WTC11 (cell line): ENCODE measurements at regions not wholly inside any gene's neighbourhood (a gene's known extent, or its start where the extent isn't known, plus 50 kb on each side); places are given as distances from the start of the nearest gene placed in this dataset.

Experiments used
- ATAC-seq: fragments of 200-7000 bp; cut with Tn5 transposase; 2 replicates; pipeline ENCODE4 v1.10.0; 2021; ENCODE audit warnings: mild to moderate bottlenecking, moderate library complexity
- CTCF ChIA-PET: fragments of 300-600 bp; sonication (Branson Sonifier 250); formaldehyde crosslinking; loops from one replicate; lab custom pipeline; 2021; ENCODE audit warnings: antibody characterized with exemption; lab: Charles Lee
- POLR2A ChIA-PET: fragments of 350-600 bp; sonication (Branson Sonifier 250); formaldehyde crosslinking; loops from one replicate; lab custom pipeline; 2021; ENCODE audit warnings: antibody characterized with exemption; lab: Charles Lee
- DNase-seq: peaks from one replicate; pipeline ENCODE4 v3.0.0; 2021; ENCODE audit warnings: low spot score
- H3K27ac Mint-ChIP-seq: 2 replicates; pipeline ENCODE4 v1.8.0; 2021; ENCODE audit warnings: mixed read lengths
- H3K27me3 Mint-ChIP-seq: 2 replicates; pipeline ENCODE4 v1.8.0; 2021; ENCODE audit warnings: low read depth, mild to moderate bottlenecking, moderate library complexity, mixed read lengths
- H3K36me3 Mint-ChIP-seq: 2 replicates; pipeline ENCODE4 v1.8.0; 2021; ENCODE audit warnings: mixed read lengths
- H3K4me1 Mint-ChIP-seq: 2 replicates; pipeline ENCODE4 v1.8.0; 2022; ENCODE audit warnings: mixed read lengths
- H3K4me3 Mint-ChIP-seq: 2 replicates; pipeline ENCODE4 v1.8.0; 2021; ENCODE audit warnings: mild to moderate bottlenecking, moderate library complexity, mixed read lengths
- H3K9me3 Mint-ChIP-seq: 2 replicates; pipeline ENCODE4 v1.8.0; 2021; ENCODE audit warnings: mixed read lengths
- CREB1 ChIP-seq: sonication (generic); formaldehyde crosslinking; IDR thresholded peaks from 2 replicates; pipeline ENCODE4 v1.8.0; 2023; ENCODE audit warnings: mild to moderate bottlenecking, missing genetic modification reagents
- CREM ChIP-seq: sonication (generic); formaldehyde crosslinking; IDR thresholded peaks from 2 replicates; pipeline ENCODE4 v1.8.1; 2022; ENCODE audit warnings: mild to moderate bottlenecking, missing genetic modification reagents, moderate library complexity
- EMX1 ChIP-seq: fragments of 250-450 bp; sonication (Bioruptor Pico); IDR thresholded peaks from 2 replicates; pipeline ENCODE4 v1.8.0; 2021; ENCODE audit warnings: mild to moderate bottlenecking
- ESRRA ChIP-seq: sonication (generic); formaldehyde crosslinking; IDR thresholded peaks from 2 replicates; pipeline ENCODE4 v1.8.1; 2022; ENCODE audit warnings: mild to moderate bottlenecking, missing genetic modification reagents, borderline replicate concordance
- FOXK1 ChIP-seq: sonication (generic); formaldehyde crosslinking; IDR thresholded peaks from 2 replicates; pipeline ENCODE4 v1.8.0; 2022; ENCODE audit warnings: mild to moderate bottlenecking, moderate library complexity, missing genetic modification reagents
- FOXP1 ChIP-seq: sonication (generic); formaldehyde crosslinking; IDR thresholded peaks from 2 replicates; pipeline ENCODE4 v1.8.0; 2022; ENCODE audit warnings: missing genetic modification reagents, mild to moderate bottlenecking, moderate library complexity, borderline replicate concordance
- GRHL2 ChIP-seq: fragments of 250-450 bp; sonication (Bioruptor Pico); IDR thresholded peaks from 2 replicates; pipeline ENCODE4 v1.8.0; 2022; ENCODE audit warnings: mild to moderate bottlenecking, moderate library complexity; ENCODE audit not compliant: insufficient replicate concordance, severe bottlenecking
- HMGA2 ChIP-seq: fragments of 250-450 bp; sonication (Bioruptor Pico); IDR thresholded peaks from 2 replicates; pipeline ENCODE4 v1.4.0; 2021; ENCODE audit warnings: mild to moderate bottlenecking, moderate library complexity
- JUN ChIP-seq: sonication (generic); formaldehyde crosslinking; IDR thresholded peaks from 2 replicates; pipeline ENCODE4 v1.8.0; 2023; ENCODE audit warnings: mild to moderate bottlenecking, missing genetic modification reagents
- KAT7 ChIP-seq: sonication (generic); formaldehyde crosslinking; IDR thresholded peaks from 2 replicates; pipeline ENCODE4 v1.8.1; 2023; ENCODE audit warnings: missing genetic modification reagents, mild to moderate bottlenecking, borderline replicate concordance
- MYBL2 ChIP-seq: sonication (generic); formaldehyde crosslinking; IDR thresholded peaks from 2 replicates; pipeline ENCODE4 v1.8.1; 2023; ENCODE audit warnings: mild to moderate bottlenecking, moderate library complexity, missing genetic modification reagents
- NFYB ChIP-seq: sonication (generic); formaldehyde crosslinking; conservative IDR thresholded peaks from 2 replicates; pipeline ENCODE4 v1.8.0; 2022; ENCODE audit warnings: low read depth, missing genetic modification reagents
- SMAD3 ChIP-seq: sonication (generic); formaldehyde crosslinking; IDR thresholded peaks from 2 replicates; pipeline ENCODE4 v1.8.0; 2022; ENCODE audit warnings: missing genetic modification reagents, mild to moderate bottlenecking, borderline replicate concordance
- TEAD1 ChIP-seq: sonication (generic); formaldehyde crosslinking; IDR thresholded peaks from 2 replicates; pipeline ENCODE4 v1.8.0; 2022; ENCODE audit warnings: mild to moderate bottlenecking, missing genetic modification reagents
- TEAD4 ChIP-seq: sonication (generic); formaldehyde crosslinking; IDR thresholded peaks from 2 replicates; pipeline ENCODE4 v1.8.0; 2022; ENCODE audit warnings: mild to moderate bottlenecking, missing genetic modification reagents
- ZBTB21 ChIP-seq: sonication (generic); formaldehyde crosslinking; IDR thresholded peaks from 2 replicates; pipeline ENCODE4 v1.8.1; 2023; ENCODE audit warnings: mild to moderate bottlenecking, missing genetic modification reagents, borderline replicate concordance
- ZNF121 ChIP-seq: sonication (generic); formaldehyde crosslinking; IDR thresholded peaks from 2 replicates; pipeline ENCODE4 v1.8.0; 2023; ENCODE audit warnings: missing genetic modification reagents
- ZNF232 ChIP-seq: sonication (generic); formaldehyde crosslinking; IDR thresholded peaks from 2 replicates; pipeline ENCODE4 v1.8.0; 2022; ENCODE audit warnings: mild to moderate bottlenecking, missing genetic modification reagents
- ZNF317 ChIP-seq: sonication (generic); formaldehyde crosslinking; IDR thresholded peaks from 2 replicates; pipeline ENCODE4 v1.8.1; 2023; ENCODE audit warnings: low read depth, mild to moderate bottlenecking, moderate library complexity, missing genetic modification reagents, borderline replicate concordance
- ZNF671 ChIP-seq: fragments of 250-450 bp; sonication (Bioruptor Pico); IDR thresholded peaks from 2 replicates; pipeline ENCODE4 v1.8.0; 2021; ENCODE audit warnings: mild to moderate bottlenecking
- TF ChIP-seq, protein P1 (sequence below): sonication (generic); formaldehyde crosslinking; IDR thresholded peaks from 2 replicates; pipeline ENCODE4 v1.8.0; 2022; ENCODE audit warnings: mild to moderate bottlenecking, missing genetic modification reagents
- TF ChIP-seq, protein P2 (sequence below): sonication (generic); formaldehyde crosslinking; IDR thresholded peaks from 2 replicates; pipeline ENCODE4 v1.8.0; 2022; ENCODE audit warnings: missing genetic modification reagents
- TF ChIP-seq, protein P3 (sequence below): fragments of 200-600 bp; IDR thresholded peaks from 2 replicates; pipeline ENCODE4 v1.8.0; 2022; ENCODE audit warnings: antibody characterized with exemption
- TF ChIP-seq, protein P4 (sequence below): sonication (generic); formaldehyde crosslinking; IDR thresholded peaks from 2 replicates; pipeline ENCODE4 v1.8.1; 2023; ENCODE audit warnings: mild to moderate bottlenecking, missing genetic modification reagents
- TF ChIP-seq, protein P5 (sequence below): fragments of 250-450 bp; sonication (Bioruptor Pico); IDR thresholded peaks from 2 replicates; pipeline ENCODE4 v1.9.0; 2021; ENCODE audit warnings: moderate library complexity, mild to moderate bottlenecking, inconsistent platforms, borderline replicate concordance
- TF ChIP-seq, protein P6 (sequence below): fragments of 250-450 bp; sonication (Bioruptor Pico); IDR thresholded peaks from 2 replicates; pipeline ENCODE4 v1.9.0; 2021; ENCODE audit warnings: mild to moderate bottlenecking

DNA sequence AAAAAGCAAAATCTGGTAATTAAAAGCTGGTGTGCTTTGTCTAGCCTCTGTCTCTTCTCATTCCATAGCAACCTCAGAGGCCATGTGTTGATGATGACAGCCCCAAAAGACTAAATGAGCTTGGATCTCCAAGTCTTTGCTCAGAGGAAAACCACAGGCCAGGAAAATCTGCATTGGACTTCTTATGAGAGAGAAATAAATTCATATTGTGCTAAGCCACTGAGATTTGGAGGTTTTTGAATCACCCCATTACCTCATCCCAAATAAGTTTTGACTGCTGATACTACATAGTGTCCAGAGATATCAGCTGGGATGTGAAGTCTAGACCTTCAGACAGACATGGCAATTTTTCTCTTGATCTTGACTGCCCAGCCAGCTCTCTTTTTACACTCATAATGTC lies 178.6 kb upstream of the DIPK2B start:
- no peak overlapping the region for H3K27ac Mint-ChIP-seq
- ATAC-seq (no peak), DNase-seq (no peak)
- peaks cover 17% of the 10 kb centered on the region for H3K9me3 Mint-ChIP-seq
- H3K36me3 Mint-ChIP-seq = peaks cover 3% of the 10 kb centered on the region; the same call in 1 of the 2 replicates
- POLR2A ChIA-PET = no interaction called here
- H3K4me1 Mint-ChIP-seq = no peaks in the 10 kb centered on the region
- no peaks in the 10 kb centered on the region for H3K27me3 Mint-ChIP-seq
- TF ChIP-seq ZNF671 (CRISPR knock-in tag) = no peak
- TF ChIP-seq ZNF121 (CRISPR knock-in tag) = no peak
- TF ChIP-seq ZNF317 (CRISPR knock-in tag) = no peak
- TF ChIP-seq, protein P1, sequence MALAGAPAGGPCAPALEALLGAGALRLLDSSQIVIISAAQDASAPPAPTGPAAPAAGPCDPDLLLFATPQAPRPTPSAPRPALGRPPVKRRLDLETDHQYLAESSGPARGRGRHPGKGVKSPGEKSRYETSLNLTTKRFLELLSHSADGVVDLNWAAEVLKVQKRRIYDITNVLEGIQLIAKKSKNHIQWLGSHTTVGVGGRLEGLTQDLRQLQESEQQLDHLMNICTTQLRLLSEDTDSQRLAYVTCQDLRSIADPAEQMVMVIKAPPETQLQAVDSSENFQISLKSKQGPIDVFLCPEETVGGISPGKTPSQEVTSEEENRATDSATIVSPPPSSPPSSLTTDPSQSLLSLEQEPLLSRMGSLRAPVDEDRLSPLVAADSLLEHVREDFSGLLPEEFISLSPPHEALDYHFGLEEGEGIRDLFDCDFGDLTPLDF = no peak
- TF ChIP-seq, protein P2, sequence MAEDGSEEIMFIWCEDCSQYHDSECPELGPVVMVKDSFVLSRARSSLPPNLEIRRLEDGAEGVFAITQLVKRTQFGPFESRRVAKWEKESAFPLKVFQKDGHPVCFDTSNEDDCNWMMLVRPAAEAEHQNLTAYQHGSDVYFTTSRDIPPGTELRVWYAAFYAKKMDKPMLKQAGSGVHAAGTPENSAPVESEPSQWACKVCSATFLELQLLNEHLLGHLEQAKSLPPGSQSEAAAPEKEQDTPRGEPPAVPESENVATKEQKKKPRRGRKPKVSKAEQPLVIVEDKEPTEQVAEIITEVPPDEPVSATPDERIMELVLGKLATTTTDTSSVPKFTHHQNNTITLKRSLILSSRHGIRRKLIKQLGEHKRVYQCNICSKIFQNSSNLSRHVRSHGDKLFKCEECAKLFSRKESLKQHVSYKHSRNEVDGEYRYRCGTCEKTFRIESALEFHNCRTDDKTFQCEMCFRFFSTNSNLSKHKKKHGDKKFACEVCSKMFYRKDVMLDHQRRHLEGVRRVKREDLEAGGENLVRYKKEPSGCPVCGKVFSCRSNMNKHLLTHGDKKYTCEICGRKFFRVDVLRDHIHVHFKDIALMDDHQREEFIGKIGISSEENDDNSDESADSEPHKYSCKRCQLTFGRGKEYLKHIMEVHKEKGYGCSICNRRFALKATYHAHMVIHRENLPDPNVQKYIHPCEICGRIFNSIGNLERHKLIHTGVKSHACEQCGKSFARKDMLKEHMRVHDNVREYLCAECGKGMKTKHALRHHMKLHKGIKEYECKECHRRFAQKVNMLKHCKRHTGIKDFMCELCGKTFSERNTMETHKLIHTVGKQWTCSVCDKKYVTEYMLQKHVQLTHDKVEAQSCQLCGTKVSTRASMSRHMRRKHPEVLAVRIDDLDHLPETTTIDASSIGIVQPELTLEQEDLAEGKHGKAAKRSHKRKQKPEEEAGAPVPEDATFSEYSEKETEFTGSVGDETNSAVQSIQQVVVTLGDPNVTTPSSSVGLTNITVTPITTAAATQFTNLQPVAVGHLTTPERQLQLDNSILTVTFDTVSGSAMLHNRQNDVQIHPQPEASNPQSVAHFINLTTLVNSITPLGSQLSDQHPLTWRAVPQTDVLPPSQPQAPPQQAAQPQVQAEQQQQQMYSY (CRISPR knock-in tag) = no peak
- TF ChIP-seq ESRRA = no peak
- no peak for TF ChIP-seq ZNF232
- TF ChIP-seq EMX1 (CRISPR knock-in tag) = no peak
- TF ChIP-seq, protein P3, sequence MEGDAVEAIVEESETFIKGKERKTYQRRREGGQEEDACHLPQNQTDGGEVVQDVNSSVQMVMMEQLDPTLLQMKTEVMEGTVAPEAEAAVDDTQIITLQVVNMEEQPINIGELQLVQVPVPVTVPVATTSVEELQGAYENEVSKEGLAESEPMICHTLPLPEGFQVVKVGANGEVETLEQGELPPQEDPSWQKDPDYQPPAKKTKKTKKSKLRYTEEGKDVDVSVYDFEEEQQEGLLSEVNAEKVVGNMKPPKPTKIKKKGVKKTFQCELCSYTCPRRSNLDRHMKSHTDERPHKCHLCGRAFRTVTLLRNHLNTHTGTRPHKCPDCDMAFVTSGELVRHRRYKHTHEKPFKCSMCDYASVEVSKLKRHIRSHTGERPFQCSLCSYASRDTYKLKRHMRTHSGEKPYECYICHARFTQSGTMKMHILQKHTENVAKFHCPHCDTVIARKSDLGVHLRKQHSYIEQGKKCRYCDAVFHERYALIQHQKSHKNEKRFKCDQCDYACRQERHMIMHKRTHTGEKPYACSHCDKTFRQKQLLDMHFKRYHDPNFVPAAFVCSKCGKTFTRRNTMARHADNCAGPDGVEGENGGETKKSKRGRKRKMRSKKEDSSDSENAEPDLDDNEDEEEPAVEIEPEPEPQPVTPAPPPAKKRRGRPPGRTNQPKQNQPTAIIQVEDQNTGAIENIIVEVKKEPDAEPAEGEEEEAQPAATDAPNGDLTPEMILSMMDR = no peak
- TF ChIP-seq CREM (CRISPR knock-in tag) = no peak
- no peak for TF ChIP-seq JUN (CRISPR knock-in tag)
- TF ChIP-seq MYBL2 = no peak
- no peak for TF ChIP-seq SMAD3 (CRISPR knock-in tag)
- TF ChIP-seq CREB1 (CRISPR knock-in tag) = no peak
- no peak for TF ChIP-seq TEAD1
- no peak for TF ChIP-seq FOXP1 (CRISPR knock-in tag)
- no peak for TF ChIP-seq ZBTB21 (CRISPR knock-in tag)
- TF ChIP-seq HMGA2 (CRISPR knock-in tag) = no peak
- no peak for TF ChIP-seq FOXK1
- no peak overlapping the region for H3K4me3 Mint-ChIP-seq
- CTCF ChIA-PET = no interaction called here

DNA sequence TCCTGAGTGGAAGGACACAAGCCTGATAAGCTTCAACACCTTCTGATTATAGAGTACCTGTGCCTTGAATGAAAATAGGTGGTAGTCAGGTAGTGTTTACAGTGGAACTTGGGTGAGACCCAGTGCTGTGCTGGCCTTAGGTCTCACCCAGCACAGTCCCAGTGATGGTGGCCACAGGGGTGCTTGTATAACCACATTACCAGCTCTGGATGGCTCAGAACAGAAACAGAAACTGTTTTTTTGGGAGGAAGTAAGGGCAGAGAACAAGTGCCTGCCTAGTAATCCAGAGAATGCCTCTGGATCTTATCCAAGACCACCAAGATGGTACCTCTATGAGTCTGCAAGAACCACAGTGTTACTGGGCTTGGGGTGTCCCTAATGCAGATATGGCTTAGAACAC lies 171.5 kb upstream of the DIPK2B start:
- H3K4me1 Mint-ChIP-seq = no peaks in the 10 kb centered on the region
- ATAC-seq (no peak), DNase-seq (no peak)
- peaks cover 33% of the 10 kb centered on the region for H3K36me3 Mint-ChIP-seq
- H3K4me3 Mint-ChIP-seq = no peak overlapping the region
- H3K9me3 Mint-ChIP-seq = peaks cover 60% of the 10 kb centered on the region
- ChIA-PET POLR2A (no interaction called here), CTCF (no interaction called here)
- TF ChIP-seq KAT7 (CRISPR knock-in tag) = no peak
- TF ChIP-seq MYBL2 = no peak
- no peaks in the 10 kb centered on the region; the same call in 1 of the 2 replicates for H3K27me3 Mint-ChIP-seq
- H3K27ac Mint-ChIP-seq = no peak overlapping the region

DNA sequence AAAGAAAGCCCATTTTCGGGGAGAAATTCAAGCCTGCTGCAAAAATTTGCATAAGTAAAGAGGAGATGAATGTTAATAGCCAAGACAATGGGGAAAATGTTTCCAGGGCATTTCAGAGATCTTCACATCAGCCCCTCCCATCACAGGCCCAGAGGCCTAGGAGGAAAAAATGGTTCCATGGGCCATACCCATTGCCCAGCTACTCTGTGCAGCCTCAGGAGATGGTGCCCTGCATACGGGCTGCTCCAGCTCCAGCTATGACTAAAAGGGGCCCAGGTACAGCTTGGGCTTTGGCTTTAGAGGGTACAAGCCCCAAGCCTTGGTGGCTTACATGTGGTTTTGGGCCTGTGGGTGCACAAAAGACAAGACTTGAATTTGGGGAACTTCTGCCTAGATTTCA lies 168.0 kb upstream of the DIPK2B start:
- POLR2A ChIA-PET = no interaction called here
- no peaks in the 10 kb centered on the region; the same call in 1 of the 2 replicates for H3K27me3 Mint-ChIP-seq
- H3K4me3 Mint-ChIP-seq = no peak overlapping the region
- DNase-seq = no peak
- TF ChIP-seq GRHL2 (CRISPR knock-in tag) (no peak), TEAD1 (no peak), TEAD4 (no peak), NFYB (CRISPR knock-in tag) (no peak)
- TF ChIP-seq, protein P4, sequence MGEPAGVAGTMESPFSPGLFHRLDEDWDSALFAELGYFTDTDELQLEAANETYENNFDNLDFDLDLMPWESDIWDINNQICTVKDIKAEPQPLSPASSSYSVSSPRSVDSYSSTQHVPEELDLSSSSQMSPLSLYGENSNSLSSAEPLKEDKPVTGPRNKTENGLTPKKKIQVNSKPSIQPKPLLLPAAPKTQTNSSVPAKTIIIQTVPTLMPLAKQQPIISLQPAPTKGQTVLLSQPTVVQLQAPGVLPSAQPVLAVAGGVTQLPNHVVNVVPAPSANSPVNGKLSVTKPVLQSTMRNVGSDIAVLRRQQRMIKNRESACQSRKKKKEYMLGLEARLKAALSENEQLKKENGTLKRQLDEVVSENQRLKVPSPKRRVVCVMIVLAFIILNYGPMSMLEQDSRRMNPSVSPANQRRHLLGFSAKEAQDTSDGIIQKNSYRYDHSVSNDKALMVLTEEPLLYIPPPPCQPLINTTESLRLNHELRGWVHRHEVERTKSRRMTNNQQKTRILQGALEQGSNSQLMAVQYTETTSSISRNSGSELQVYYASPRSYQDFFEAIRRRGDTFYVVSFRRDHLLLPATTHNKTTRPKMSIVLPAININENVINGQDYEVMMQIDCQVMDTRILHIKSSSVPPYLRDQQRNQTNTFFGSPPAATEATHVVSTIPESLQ (CRISPR knock-in tag) = no peak
- TF ChIP-seq, protein P5, sequence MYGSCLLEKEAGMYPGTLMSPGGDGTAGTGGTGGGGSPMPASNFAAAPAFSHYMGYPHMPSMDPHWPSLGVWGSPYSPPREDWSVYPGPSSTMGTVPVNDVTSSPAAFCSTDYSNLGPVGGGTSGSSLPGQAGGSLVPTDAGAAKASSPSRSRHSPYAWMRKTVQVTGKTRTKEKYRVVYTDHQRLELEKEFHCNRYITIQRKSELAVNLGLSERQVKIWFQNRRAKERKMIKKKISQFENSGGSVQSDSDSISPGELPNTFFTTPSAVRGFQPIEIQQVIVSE (CRISPR knock-in tag) = no peak
- TF ChIP-seq, protein P6, sequence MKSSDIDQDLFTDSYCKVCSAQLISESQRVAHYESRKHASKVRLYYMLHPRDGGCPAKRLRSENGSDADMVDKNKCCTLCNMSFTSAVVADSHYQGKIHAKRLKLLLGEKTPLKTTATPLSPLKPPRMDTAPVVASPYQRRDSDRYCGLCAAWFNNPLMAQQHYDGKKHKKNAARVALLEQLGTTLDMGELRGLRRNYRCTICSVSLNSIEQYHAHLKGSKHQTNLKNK (CRISPR knock-in tag) = no peak
- CTCF ChIA-PET = no interaction called here
- no peak for ATAC-seq
- peaks cover 55% of the 10 kb centered on the region for H3K9me3 Mint-ChIP-seq
- no peak overlapping the region for H3K27ac Mint-ChIP-seq
- no peaks in the 10 kb centered on the region for H3K4me1 Mint-ChIP-seq
- peaks cover 38% of the 10 kb centered on the region for H3K36me3 Mint-ChIP-seq
